ENCODE measurements at regions not wholly inside any gene's neighbourhood (a gene's known extent, or its start where the extent isn't known, plus 50 kb on each side); places are given as distances from the start of the nearest gene placed in this dataset.

DNA sequence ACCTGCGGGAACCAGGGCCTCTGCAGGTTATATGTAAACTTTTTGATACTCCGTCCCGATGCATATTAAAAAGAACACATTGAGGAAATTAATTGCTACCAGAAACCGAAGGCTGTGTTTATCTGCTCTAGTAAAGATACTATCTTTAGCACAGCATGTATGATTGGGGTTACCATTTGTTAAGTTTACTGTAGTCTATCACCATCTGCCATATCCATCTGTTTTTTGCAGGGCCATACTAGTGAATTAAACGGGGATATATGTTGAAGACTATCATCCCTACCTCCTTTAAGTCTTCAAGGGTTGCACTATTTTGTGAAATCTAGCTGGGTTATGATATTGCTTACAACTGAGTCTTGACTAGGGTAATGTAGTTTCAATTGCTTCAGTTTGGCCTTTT is 597.0 kb downstream of the SQOR start:
- TF ChIP-seq CTCF (IDR thresholded peaks at IDR 0.05): no peak
- no peak for TF ChIP-seq POLR2A (IDR thresholded peaks at IDR 0.05)

All from esophagus squamous epithelium (tissue), 4 donors.